H1 (cell line): ENCODE measurements at regions not wholly inside any gene's neighbourhood (a gene's known extent, or its start where the extent isn't known, plus 50 kb on each side); places are given as distances from the start of the nearest gene placed in this dataset.

Experiments
- POU5F1 ChIP-seq: IDR thresholded peaks from 2 replicates; pipeline ENCODE4 v1.6.1; 2011; ENCODE audit warnings: low read depth, mild to moderate bottlenecking, low read length, moderate library complexity
- SP4 ChIP-seq: IDR thresholded peaks from 2 replicates; pipeline ENCODE4 v1.6.1; 2012; ENCODE audit warnings: low read length, inconsistent platforms
- SUZ12 ChIP-seq: fragments of 200-600 bp; sonication (generic); IDR thresholded peaks from 2 replicates; pipeline ENCODE4 v1.6.1; 2012; ENCODE audit warnings: mild to moderate bottlenecking, inconsistent platforms, low read length, moderate library complexity, mixed read lengths
- TF ChIP-seq, protein P1 (sequence below): IDR thresholded peaks from 2 replicates; pipeline ENCODE4 v1.6.1; 2012; ENCODE audit warnings: inconsistent platforms

DNA sequence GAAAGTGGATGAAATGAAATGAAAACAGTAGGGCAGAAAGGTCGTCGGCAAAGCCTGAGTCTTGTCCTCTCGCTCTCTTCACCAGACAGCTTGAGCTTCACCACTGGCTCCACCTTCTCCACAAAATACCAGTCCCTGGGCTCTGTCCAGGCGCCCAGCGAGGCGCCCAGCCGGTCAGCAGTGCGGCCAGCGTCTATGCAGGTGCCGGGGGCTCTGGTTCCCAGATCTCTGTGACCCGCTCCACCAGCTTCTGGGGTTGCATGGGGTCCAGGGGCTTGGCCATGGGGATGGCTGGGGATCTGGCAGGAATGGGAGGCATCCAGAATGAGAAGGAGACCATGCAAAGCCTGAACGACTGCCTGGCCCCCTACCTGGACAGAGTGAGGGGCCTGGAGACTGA lies 600.5 kb upstream of the ZP4 start (continued):
- TF ChIP-seq POU5F1 (no peak), SP4 (no peak), SUZ12 (no peak)
- TF ChIP-seq, protein P1, sequence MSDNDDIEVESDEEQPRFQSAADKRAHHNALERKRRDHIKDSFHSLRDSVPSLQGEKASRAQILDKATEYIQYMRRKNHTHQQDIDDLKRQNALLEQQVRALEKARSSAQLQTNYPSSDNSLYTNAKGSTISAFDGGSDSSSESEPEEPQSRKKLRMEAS = no peak
